Spleen (tissue), 7 donors: ENCODE measurements at regions not wholly inside any gene's neighbourhood (a gene's known extent, or its start where the extent isn't known, plus 50 kb on each side); places are given as distances from the start of the nearest gene placed in this dataset.

Source experiments
- POLR2A ChIP-seq, 3 donors: fragments of 450-650 bp; IDR thresholded peaks; one replicate each; pipeline ENCODE4 v1.5.1; 2017; ENCODE audit warnings: antibody characterized with exemption in 3 of 3, mild to moderate bottlenecking in 1 of 3
- TF ChIP-seq, protein P1 (sequence below), 11 experiments: fragments of 200-600 bp in 7 of 11; fragments of 450-650 bp in 4 of 11; sonication (generic) in 4 of 11; IDR thresholded peaks in 8 of 11; conservative IDR thresholded peaks in 3 of 11; 1 replicate in 7 of 11; 2 replicates in 4 of 11; pipeline versions ENCODE4 v1.4.0 to v1.8.0; 2016 to 2021; ENCODE audit warnings: antibody characterized with exemption in 11 of 11, inconsistent platforms in 4 of 11, mild to moderate bottlenecking in 1 of 11
- donor health status: DM: no; HTN: no; CAD: no; lungs with moderate emphysema.
- donor health status: DM: no; HTN: no; CAD: no.
- donor health status: DM: no; HTN: no; CAD: no.

DNA sequence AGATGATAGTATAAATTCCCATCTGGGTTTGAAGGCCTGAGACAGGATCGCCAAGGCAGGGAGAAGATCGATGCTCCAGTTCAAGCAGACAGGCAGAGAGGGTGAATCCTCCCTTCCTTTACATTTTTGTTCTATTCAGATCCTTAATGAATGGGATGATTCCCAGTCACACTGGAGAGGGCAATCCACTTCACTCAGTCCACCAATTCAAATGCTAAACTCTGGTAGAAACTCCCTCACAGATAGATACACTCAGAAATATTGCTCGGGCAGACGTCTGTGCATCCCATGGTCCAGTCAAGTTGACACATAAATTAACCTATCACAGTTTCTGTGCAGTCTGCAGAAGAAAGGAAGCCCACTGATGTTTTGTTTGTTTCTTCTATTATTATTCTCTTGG, 193.1 kb upstream of the ZNF462 start:
- TF ChIP-seq, protein P1, sequence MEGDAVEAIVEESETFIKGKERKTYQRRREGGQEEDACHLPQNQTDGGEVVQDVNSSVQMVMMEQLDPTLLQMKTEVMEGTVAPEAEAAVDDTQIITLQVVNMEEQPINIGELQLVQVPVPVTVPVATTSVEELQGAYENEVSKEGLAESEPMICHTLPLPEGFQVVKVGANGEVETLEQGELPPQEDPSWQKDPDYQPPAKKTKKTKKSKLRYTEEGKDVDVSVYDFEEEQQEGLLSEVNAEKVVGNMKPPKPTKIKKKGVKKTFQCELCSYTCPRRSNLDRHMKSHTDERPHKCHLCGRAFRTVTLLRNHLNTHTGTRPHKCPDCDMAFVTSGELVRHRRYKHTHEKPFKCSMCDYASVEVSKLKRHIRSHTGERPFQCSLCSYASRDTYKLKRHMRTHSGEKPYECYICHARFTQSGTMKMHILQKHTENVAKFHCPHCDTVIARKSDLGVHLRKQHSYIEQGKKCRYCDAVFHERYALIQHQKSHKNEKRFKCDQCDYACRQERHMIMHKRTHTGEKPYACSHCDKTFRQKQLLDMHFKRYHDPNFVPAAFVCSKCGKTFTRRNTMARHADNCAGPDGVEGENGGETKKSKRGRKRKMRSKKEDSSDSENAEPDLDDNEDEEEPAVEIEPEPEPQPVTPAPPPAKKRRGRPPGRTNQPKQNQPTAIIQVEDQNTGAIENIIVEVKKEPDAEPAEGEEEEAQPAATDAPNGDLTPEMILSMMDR (IDR thresholded peaks at IDR 0.05 in 8 of 11, conservative IDR thresholded peaks at IDR 0.05 in 3 of 11) = no peak
- TF ChIP-seq POLR2A (IDR thresholded peaks at IDR 0.05) = no peak
